Thymus (tissue), 11 donors: ENCODE measurements at regions not wholly inside any gene's neighbourhood (a gene's known extent, or its start where the extent isn't known, plus 50 kb on each side); places are given as distances from the start of the nearest gene placed in this dataset.

Experiments used
- DNase-seq, 9 donors: peaks; one replicate each; pipeline ENCODE4 v3.0.0-alpha.2; 2013; ENCODE audit warnings: low spot score in 9 of 9, low read depth in 6 of 9, missing footprints in 1 of 9
- H3K27ac ChIP-seq, 2 donors: one replicate each; pipeline ENCODE4 v1.5.1; 2013; ENCODE audit warnings: control low read depth in 1 of 2, low read depth in 1 of 2, low read length in 1 of 2, mild to moderate bottlenecking in 1 of 2, moderate library complexity in 1 of 2
- H3K27me3 ChIP-seq, 2 donors: one replicate each; pipeline ENCODE4 v1.5.1; 2013; ENCODE audit warnings: low read length in 1 of 2; ENCODE audit not compliant: control insufficient read depth in 2 of 2, insufficient read depth in 1 of 2
- H3K36me3 ChIP-seq, 2 donors: one replicate each; pipeline ENCODE4 v1.5.1; 2013; ENCODE audit warnings: low read length in 1 of 2, mild to moderate bottlenecking in 1 of 2, moderate library complexity in 1 of 2; ENCODE audit not compliant: control insufficient read depth in 2 of 2, insufficient read depth in 2 of 2
- H3K4me1 ChIP-seq, 2 donors: one replicate each; pipeline ENCODE4 v1.5.1; 2013; ENCODE audit warnings: low read length in 2 of 2; ENCODE audit not compliant: control insufficient read depth in 2 of 2, insufficient read depth in 2 of 2
- H3K4me3 ChIP-seq, 2 donors: one replicate each; pipeline ENCODE4 v1.5.1; 2013; ENCODE audit warnings: low read length in 2 of 2, control low read depth in 1 of 2, mild to moderate bottlenecking in 1 of 2
- H3K9me3 ChIP-seq, 2 donors: one replicate each; pipeline ENCODE4 v1.5.1; 2013; ENCODE audit warnings: low read length in 1 of 2, mild to moderate bottlenecking in 1 of 2; ENCODE audit not compliant: control insufficient read depth in 2 of 2, insufficient read depth in 1 of 2
- WGBS: extraction: QIAGEN DNeasy Blood & Tissue Kit; methylation state at CpG from one replicate; pipeline ENCODE4 v1.1.7; 2013; 5-methylcytosine and 5-hydroxymethylcytosine counted together
- donor health status: healthy.

GRCh38 chr19:28292822-28293500 is 920.0 kb downstream of the UQCRFS1 start:
- Histone ChIP-seq H3K4me3 (no peak overlapping the region), H3K27ac (no peak overlapping the region), H3K27me3 (no peaks in the 10 kb centered on the region), H3K4me1 (no peaks in the 10 kb centered on the region), H3K36me3 (no peaks in the 10 kb centered on the region), H3K9me3 (no peaks in the 10 kb centered on the region)
- DNase-seq, result no peak
- WGBS, result 74% methylated on average over 10 of the region's 10 CpGs

DNA sequence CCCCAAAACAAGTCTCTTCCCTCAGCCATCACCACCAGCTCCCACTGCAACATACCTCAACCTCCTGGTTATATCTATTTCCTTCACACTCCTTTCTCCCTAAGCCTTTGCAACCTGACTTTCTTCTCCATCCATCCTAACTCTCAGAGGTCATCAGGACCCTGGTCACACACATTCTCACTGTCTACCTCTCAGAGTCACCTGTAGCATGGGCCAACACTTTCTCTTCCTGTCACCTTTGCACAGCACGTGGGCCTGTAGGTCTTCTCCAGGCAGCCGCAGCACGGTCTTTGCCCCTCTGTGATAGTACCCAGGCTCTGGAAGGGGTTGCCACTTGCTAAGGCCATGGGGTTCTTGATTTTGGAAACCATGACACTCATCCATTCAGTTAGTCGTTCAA is 921.1 kb downstream of the UQCRFS1 start:
- Histone ChIP-seq H3K4me3 (no peak overlapping the region), H3K9me3 (no peaks in the 10 kb centered on the region), H3K4me1 (no peaks in the 10 kb centered on the region), H3K36me3 (no peaks in the 10 kb centered on the region), H3K27ac (no peak overlapping the region), H3K27me3 (no peaks in the 10 kb centered on the region)
- DNase-seq, result no peak
- 94% methylated on average over 4 of the region's 4 CpGs for WGBS

DNA sequence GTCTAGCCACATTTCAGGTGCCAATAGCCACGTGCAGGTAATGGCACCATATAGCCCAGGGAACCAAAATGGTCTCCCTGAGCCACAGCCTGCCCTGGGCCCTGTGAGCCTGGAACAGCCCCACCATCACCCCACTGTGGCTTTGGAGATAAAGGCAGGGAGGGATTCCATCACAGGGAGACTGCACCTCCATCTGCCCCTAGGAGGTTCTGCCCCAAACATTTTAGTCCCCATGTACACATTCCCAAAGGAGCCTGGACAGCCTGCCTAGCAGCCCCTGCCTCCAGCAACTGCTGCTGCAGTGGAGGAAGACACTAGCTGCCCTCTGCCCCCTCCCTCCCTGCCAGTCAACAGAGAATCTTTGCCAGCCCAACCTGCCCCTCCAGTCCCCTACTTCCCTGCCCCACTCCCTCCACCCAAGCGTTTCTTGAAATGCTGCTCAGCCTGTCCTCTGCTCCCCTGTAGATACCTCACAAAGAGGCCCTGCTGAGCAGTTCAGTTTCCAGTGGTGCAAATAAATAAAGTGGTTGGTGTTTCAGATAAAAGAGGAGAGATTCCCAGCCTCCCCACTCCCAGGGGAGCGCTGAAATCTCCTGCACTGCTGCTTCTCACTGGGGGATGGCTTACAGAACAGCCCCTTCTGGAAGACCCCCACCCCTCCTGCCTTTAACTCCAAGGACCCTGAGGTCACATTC is 921.8 kb downstream of the UQCRFS1 start:
- H3K27ac ChIP-seq, result no peak overlapping the region
- no peak overlapping the region for H3K4me3 ChIP-seq
- no peaks in the 10 kb centered on the region for H3K27me3 ChIP-seq
- H3K36me3 ChIP-seq, result no peaks in the 10 kb centered on the region
- WGBS, result 71% methylated on average over 3 of the region's 3 CpGs
- DNase-seq, result no peak
- no peaks in the 10 kb centered on the region for H3K9me3 ChIP-seq
- no peaks in the 10 kb centered on the region for H3K4me1 ChIP-seq

DNA sequence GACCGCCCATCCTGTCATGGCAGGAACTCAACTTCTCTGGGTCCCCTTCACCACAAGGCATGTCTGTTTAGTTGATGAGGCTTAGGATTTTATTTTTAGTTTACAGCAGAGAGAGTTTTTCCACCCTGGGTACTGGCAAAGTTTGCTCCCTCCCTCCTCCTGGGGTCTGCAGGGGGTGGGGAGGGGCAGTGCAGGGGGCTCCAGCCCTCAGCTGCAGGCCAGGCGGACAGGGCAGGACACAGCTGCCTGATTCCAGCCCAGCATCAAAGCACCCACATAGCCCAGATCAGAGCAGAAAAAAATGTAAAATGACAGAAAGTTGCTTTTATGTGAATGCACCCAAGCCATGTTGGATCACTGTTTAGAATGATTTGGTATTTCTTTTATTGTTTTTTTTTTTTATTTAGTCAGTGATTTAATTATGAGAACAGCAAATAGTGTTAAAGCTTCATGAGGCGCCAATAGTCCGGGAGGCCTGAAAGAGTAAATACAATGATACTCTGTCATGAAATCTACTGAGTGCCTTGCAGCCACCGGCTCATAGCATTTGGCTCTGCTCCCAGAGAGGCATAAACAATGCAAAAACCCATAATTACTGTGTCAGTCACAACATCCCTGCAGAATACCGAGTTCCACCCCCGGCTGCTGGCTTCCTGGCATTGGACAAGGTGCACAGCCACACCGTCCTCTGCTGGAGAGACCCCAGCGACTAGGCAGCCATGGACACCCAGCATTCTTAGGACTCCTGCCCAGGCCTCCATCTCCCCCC is 923.5 kb downstream of the UQCRFS1 start:
- Histone ChIP-seq H3K36me3 (no peaks in the 10 kb centered on the region), H3K9me3 (no peaks in the 10 kb centered on the region), H3K27me3 (no peaks in the 10 kb centered on the region), H3K4me1 (no peaks in the 10 kb centered on the region), H3K4me3 (no peak overlapping the region), H3K27ac (no peak overlapping the region)
- WGBS, result 75% methylated on average over 9 of the region's 9 CpGs
- DNase-seq, result no peak

- H3K27ac ChIP-seq, result no peak overlapping the region
- WGBS, result 84% methylated on average over 5 of the region's 5 CpGs
Measured at GRCh38 chr19:28288572-28289264, 924.2 kb downstream of the UQCRFS1 start.

DNA sequence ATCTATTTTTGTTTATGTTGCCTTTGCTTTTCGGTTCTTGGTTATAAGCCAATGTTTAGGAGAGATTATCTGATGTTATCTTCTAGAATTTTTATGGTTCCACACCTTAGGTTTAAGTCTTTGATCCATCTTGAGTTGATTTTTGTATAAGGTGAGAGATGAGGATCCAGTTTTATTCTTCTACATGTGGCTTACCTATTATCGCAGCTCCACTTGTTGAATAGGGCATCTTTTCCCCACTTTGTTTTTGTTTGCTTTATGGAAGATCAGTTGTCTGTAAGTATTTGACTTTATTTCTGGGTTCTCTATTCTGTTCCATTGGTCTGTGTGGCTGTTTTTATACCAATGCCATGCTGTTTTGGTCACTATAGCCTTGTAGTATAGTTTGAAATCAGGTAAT is 927.0 kb downstream of the UQCRFS1 start:
- Histone ChIP-seq H3K4me3 (no peak overlapping the region), H3K9me3 (no peaks in the 10 kb centered on the region), H3K36me3 (no peaks in the 10 kb centered on the region), H3K27me3 (no peaks in the 10 kb centered on the region), H3K4me1 (no peaks in the 10 kb centered on the region), H3K27ac (no peak overlapping the region)
- WGBS, result 91% methylated on average over 2 of the region's 2 CpGs
- DNase-seq, result no peak

More at GRCh38 chr19:28288572-28289264, 924.2 kb downstream of the UQCRFS1 start:
- Histone ChIP-seq H3K4me3 (no peak overlapping the region), H3K4me1 (no peaks in the 10 kb centered on the region), H3K36me3 (no peaks in the 10 kb centered on the region), H3K9me3 (no peaks in the 10 kb centered on the region), H3K27me3 (no peaks in the 10 kb centered on the region)
- DNase-seq, result no peak

DNA sequence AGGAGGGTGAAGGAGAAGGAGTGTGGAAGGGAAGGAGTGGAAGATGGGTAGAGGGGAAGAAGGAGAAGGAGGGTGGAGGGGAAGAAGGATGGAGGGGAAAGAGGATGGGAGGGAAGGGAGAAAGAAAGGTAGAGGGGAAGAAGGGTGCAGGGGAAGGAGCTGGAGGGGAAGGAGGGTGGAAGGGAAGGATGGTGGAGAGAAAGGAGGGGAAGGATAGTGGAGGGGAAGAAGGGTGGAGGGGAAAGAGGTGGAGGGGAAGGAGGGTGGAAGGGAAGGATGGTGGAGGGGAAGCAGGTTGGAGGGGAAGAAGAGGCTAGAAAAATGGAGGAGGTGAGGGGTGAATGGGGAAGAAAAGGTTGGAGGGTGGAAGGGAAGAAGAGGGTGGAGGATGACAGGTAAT is 927.9 kb downstream of the UQCRFS1 start:
- no peaks in the 10 kb centered on the region for H3K27me3 ChIP-seq
- no peaks in the 10 kb centered on the region for H3K4me1 ChIP-seq
- DNase-seq, result no peak
- H3K27ac ChIP-seq, result no peak overlapping the region
- H3K4me3 ChIP-seq, result no peak overlapping the region
- H3K36me3 ChIP-seq, result no peaks in the 10 kb centered on the region
- no peaks in the 10 kb centered on the region for H3K9me3 ChIP-seq

GRCh38 chr19:28284389-28284788 is 928.6 kb downstream of the UQCRFS1 start:
- Histone ChIP-seq H3K27ac (no peak overlapping the region), H3K4me3 (no peak overlapping the region), H3K27me3 (no peaks in the 10 kb centered on the region), H3K4me1 (no peaks in the 10 kb centered on the region), H3K36me3 (no peaks in the 10 kb centered on the region), H3K9me3 (no peaks in the 10 kb centered on the region)
- no peak for DNase-seq

- Histone ChIP-seq H3K36me3 (no peaks in the 10 kb centered on the region), H3K27ac (no peak overlapping the region), H3K27me3 (no peaks in the 10 kb centered on the region), H3K4me1 (no peaks in the 10 kb centered on the region), H3K4me3 (no peak overlapping the region), H3K9me3 (no peaks in the 10 kb centered on the region)
- WGBS, result 95% methylated on average over 2 of the region's 2 CpGs
- DNase-seq, result no peak
Measured at GRCh38 chr19:28283592-28283991, 929.4 kb downstream of the UQCRFS1 start.
